Loucy (cell line): ENCODE measurements at regions not wholly inside any gene's neighbourhood (a gene's known extent, or its start where the extent isn't known, plus 50 kb on each side); places are given as distances from the start of the nearest gene placed in this dataset.

ENCODE experiments used
- H2AFZ ChIP-seq: fragments of 200-600 bp; sonication (generic); 2 replicates; pipeline ENCODE4 v1.6.0; 2016; ENCODE audit warnings: antibody characterized with exemption, mild to moderate bottlenecking, low read length, moderate library complexity
- H3F3A ChIP-seq: fragments of 200-600 bp; 2 replicates; pipeline ENCODE4 v1.6.0; 2016; ENCODE audit warnings: antibody characterized with exemption, low read depth, mild to moderate bottlenecking
- H3K27me3 ChIP-seq: fragments of 200-600 bp; sonication (generic); 2 replicates; pipeline ENCODE4 v1.6.1; 2014; ENCODE audit warnings: low read length, mild to moderate bottlenecking; ENCODE audit not compliant: insufficient read depth, poor library complexity, severe bottlenecking
- H3K36me3 ChIP-seq: fragments of 200-600 bp; sonication (generic); 2 replicates; pipeline ENCODE4 v1.6.1; 2016; ENCODE audit warnings: low read length; ENCODE audit not compliant: insufficient read depth
- H3K4me1 ChIP-seq: fragments of 200-600 bp; sonication (generic); 2 replicates; pipeline ENCODE4 v1.5.1; 2014; ENCODE audit warnings: low read length, mild to moderate bottlenecking; ENCODE audit not compliant: insufficient read depth, poor library complexity, severe bottlenecking
- H3K4me2 ChIP-seq: fragments of 200-600 bp; sonication (generic); 2 replicates; pipeline ENCODE4 v1.6.0; 2014; ENCODE audit warnings: antibody characterized with exemption, low read length, low read depth, mild to moderate bottlenecking; ENCODE audit not compliant: poor library complexity, severe bottlenecking
- H3K4me3 ChIP-seq: fragments of 200-600 bp; sonication (generic); 2 replicates; pipeline ENCODE4 v1.5.1; 2014; ENCODE audit warnings: low read length, mild to moderate bottlenecking, mixed read lengths; ENCODE audit not compliant: poor library complexity, severe bottlenecking
- H3K79me2 ChIP-seq: fragments of 200-600 bp; sonication (generic); 2 replicates; pipeline ENCODE4 v1.6.1; 2014; ENCODE audit warnings: low read length; ENCODE audit not compliant: insufficient read depth
- H3K9ac ChIP-seq: fragments of 200-600 bp; sonication (generic); 2 replicates; pipeline ENCODE4 v1.6.0; 2014; ENCODE audit warnings: mild to moderate bottlenecking, low read depth, low read length, moderate library complexity; ENCODE audit not compliant: poor library complexity, severe bottlenecking
- H3K9me2 ChIP-seq: fragments of 200-600 bp; sonication (generic); replicated peaks from 2 replicates; pipeline ENCODE4 v1.6.1; 2016; ENCODE audit warnings: low read depth, low read length, mixed read lengths
- H3K9me3 ChIP-seq: fragments of 200-600 bp; sonication (generic); 2 replicates; pipeline ENCODE4 v1.6.1; 2014; ENCODE audit warnings: mild to moderate bottlenecking, antibody characterized with exemption, low read length, low read depth; ENCODE audit not compliant: insufficient read depth
- H4K20me1 ChIP-seq: fragments of 200-600 bp; sonication (generic); 2 replicates; pipeline ENCODE4 v1.6.0; 2014; ENCODE audit warnings: antibody characterized with exemption, low read length, mild to moderate bottlenecking; ENCODE audit not compliant: insufficient read depth, poor library complexity, severe bottlenecking
- EZH2phosphoT487 ChIP-seq: fragments of 200-600 bp; IDR thresholded peaks from 2 replicates; pipeline ENCODE4 v1.6.1; 2018; ENCODE audit warnings: antibody characterized with exemption, mild to moderate bottlenecking, moderate library complexity, borderline replicate concordance
- TF ChIP-seq, protein P1 (sequence below): fragments of 200-600 bp; sonication (generic); conservative IDR thresholded peaks from 2 replicates; pipeline ENCODE4 v1.5.1; 2014; ENCODE audit warnings: mild to moderate bottlenecking, antibody characterized with exemption, low read length

DNA sequence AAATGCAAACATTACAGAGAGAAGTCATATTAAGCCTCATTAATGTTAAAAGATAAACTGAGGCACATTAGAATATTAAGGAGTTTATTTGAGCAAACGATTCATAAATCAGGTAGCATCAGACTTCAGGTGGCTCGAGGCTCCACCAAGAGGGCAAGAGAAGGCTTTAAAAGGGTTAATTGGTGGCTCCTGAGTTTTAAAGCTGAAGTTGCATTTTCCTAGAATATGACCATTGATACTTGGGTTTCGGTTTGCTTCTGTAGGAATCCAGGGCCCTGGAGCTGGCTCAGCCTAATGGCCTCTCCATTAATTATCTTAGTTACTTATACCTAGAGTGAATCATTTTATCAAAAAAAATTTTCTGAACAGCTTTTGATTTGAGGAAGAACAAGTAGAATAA lies 123.7 kb upstream of the NABP1 start:
- Histone ChIP-seq H3K9me3 (no peaks in the 10 kb centered on the region), H3F3A (0 out of 2 replicates have a peak, but pooled peaks cover 5% of the 10 kb centered on the region), H4K20me1 (no peaks in the 10 kb centered on the region), H2AFZ (0 out of 2 replicates have a peak overlapping the region, but pooled peaks have one; percentile 13), H3K4me1 (peaks cover 30% of the 10 kb centered on the region), H3K4me2 (no peak overlapping the region), H3K27me3 (no peaks in the 10 kb centered on the region), H3K9ac (no peak overlapping the region), H3K9me2 (no peaks in the 10 kb centered on the region), H3K79me2 (no peaks in the 10 kb centered on the region), H3K36me3 (no peaks in the 10 kb centered on the region), H3K4me3 (no peak overlapping the region)
- no peak for TF ChIP-seq EZH2phosphoT487
- TF ChIP-seq, protein P1, sequence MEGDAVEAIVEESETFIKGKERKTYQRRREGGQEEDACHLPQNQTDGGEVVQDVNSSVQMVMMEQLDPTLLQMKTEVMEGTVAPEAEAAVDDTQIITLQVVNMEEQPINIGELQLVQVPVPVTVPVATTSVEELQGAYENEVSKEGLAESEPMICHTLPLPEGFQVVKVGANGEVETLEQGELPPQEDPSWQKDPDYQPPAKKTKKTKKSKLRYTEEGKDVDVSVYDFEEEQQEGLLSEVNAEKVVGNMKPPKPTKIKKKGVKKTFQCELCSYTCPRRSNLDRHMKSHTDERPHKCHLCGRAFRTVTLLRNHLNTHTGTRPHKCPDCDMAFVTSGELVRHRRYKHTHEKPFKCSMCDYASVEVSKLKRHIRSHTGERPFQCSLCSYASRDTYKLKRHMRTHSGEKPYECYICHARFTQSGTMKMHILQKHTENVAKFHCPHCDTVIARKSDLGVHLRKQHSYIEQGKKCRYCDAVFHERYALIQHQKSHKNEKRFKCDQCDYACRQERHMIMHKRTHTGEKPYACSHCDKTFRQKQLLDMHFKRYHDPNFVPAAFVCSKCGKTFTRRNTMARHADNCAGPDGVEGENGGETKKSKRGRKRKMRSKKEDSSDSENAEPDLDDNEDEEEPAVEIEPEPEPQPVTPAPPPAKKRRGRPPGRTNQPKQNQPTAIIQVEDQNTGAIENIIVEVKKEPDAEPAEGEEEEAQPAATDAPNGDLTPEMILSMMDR: no peak

DNA sequence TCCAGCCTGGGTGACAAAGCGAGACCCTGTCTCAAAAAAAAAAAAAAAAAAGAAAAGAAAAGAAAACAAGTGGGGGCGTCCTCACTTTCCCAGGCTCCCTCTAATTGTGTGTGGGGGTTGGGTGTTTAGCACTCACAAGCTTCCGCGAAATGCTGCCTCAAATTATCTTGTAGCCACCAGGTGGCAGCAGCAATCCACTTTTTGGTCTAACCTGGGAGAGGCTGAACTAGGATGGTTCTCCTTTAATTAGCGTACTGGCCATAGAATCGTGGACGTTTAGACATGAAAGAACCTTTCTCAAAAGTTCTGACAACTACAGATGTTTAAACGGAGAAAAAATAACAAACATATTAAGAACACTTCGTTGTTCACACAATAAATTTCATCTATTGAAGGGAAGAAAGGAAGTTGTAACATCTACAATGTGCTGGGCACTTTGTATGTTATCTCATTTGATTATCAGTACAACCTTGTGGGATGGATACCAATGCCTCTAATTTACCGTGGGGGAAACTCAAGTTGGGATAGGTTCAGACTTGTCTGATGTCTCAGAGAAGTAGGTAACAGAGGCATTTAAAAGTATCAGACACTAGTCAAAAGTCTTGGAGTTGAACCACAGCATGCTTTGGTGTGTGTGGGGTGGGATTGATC lies 122.7 kb upstream of the NABP1 start:
- H3K9me2 ChIP-seq: no peaks in the 10 kb centered on the region
- H3K4me3 ChIP-seq: peak overlapping the region; percentile 45
- TF ChIP-seq EZH2phosphoT487: no peak
- TF ChIP-seq, protein P1: peak; percentile 77
- no peaks in the 10 kb centered on the region for H3K79me2 ChIP-seq
- peak overlapping the region; percentile 17 for H3K9ac ChIP-seq
- H3K4me2 ChIP-seq: peak overlapping the region; percentile 51
- no peaks in the 10 kb centered on the region for H3K9me3 ChIP-seq
- H4K20me1 ChIP-seq: no peaks in the 10 kb centered on the region
- peaks cover 30% of the 10 kb centered on the region for H3K4me1 ChIP-seq
- peak overlapping the region; percentile 55; the same call in 1 of the 2 replicates for H2AFZ ChIP-seq
- no peaks in the 10 kb centered on the region for H3K27me3 ChIP-seq
- H3F3A ChIP-seq: 0 out of 2 replicates have a peak, but pooled peaks cover 5% of the 10 kb centered on the region
- H3K36me3 ChIP-seq: no peaks in the 10 kb centered on the region

DNA sequence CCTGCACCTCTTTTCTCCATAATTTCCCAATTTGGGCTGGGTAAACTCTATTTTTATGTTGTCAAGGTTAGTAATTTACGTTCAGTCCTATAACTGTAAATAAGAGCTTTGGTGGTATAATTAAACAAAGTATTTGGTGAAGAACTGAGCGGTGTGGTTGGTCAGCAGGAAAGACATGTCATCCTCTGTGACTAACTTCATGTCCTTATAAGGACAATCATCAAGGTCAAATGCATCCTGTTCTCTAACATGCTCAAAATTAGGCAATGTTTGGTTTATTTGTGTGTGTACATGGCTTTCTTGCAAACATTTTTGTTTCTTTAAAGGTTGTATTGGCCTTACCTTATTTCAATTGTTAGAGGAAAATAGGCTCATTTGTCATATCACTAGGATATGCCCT lies 121.5 kb upstream of the NABP1 start:
- H3F3A ChIP-seq: 0 out of 2 replicates have a peak, but pooled peaks cover 5% of the 10 kb centered on the region
- H3K9ac ChIP-seq: no peak overlapping the region

More for the DNA sequence above, 121.5 kb upstream of the NABP1 start:
- Histone ChIP-seq H2AFZ (no peak overlapping the region), H3K36me3 (no peaks in the 10 kb centered on the region), H3K79me2 (no peaks in the 10 kb centered on the region), H3K9me2 (no peaks in the 10 kb centered on the region), H3K27me3 (no peaks in the 10 kb centered on the region), H3K4me1 (peaks cover 30% of the 10 kb centered on the region), H3K4me2 (no peak overlapping the region), H3K9me3 (no peaks in the 10 kb centered on the region), H4K20me1 (no peaks in the 10 kb centered on the region), H3K4me3 (no peak overlapping the region)
- TF ChIP-seq, protein P1: no peak
- TF ChIP-seq EZH2phosphoT487: no peak
